Astrocyte (in vitro differentiated cells and primary cell): ENCODE measurements at regions not wholly inside any gene's neighbourhood (a gene's known extent, or its start where the extent isn't known, plus 50 kb on each side); places are given as distances from the start of the nearest gene placed in this dataset.
A peak's percentile ranks its signal among the peaks of the same experiment; 100 is the strongest.
"Not testable (repeated sequence)": the region's sequence is repeated elsewhere in the genome, so short reads cannot be mapped to it uniquely, and the experiment has no call there.

ENCODE experiments used
- DNase-seq: peaks from one replicate; pipeline ENCODE4 v3.0.0-alpha.2; 2010; ENCODE audit warnings: low read depth
- FAIRE-seq: peaks from 2 replicates; lab custom pipeline; 2011; peaks lifted over from hg19 to GRCh38; lab: Jason Lieb, UNC
- H2AFZ ChIP-seq: 2 replicates; pipeline ENCODE4 v1.6.0; 2012; ENCODE audit warnings: low read depth, low read length, inconsistent platforms
- H3K27ac ChIP-seq: 2 replicates; pipeline ENCODE4 v1.5.1; 2011; ENCODE audit warnings: low read depth, low read length, inconsistent platforms
- H3K27me3 ChIP-seq: 2 replicates; pipeline ENCODE4 v1.6.0; 2011; ENCODE audit warnings: low read length, inconsistent platforms; ENCODE audit not compliant: insufficient read depth
- H3K36me3 ChIP-seq: 2 replicates; pipeline ENCODE4 v1.5.1; 2011; ENCODE audit warnings: low read length, inconsistent platforms; ENCODE audit not compliant: insufficient read depth
- H3K4me1 ChIP-seq: 2 replicates; pipeline ENCODE4 v1.5.1; 2011; ENCODE audit warnings: low read length, inconsistent platforms; ENCODE audit not compliant: insufficient read depth
- H3K4me2 ChIP-seq: 2 replicates; pipeline ENCODE4 v1.6.0; 2012; ENCODE audit warnings: low read length, inconsistent platforms
- H3K4me3 ChIP-seq: 2 replicates; pipeline ENCODE4 v1.5.1; 2011; ENCODE audit warnings: low read depth, mild to moderate bottlenecking, low read length, inconsistent platforms; ENCODE audit not compliant: insufficient read depth
- H3K79me2 ChIP-seq: 2 replicates; pipeline ENCODE4 v1.6.0; 2012; ENCODE audit warnings: mild to moderate bottlenecking, low read length, inconsistent platforms; ENCODE audit not compliant: insufficient read depth
- H3K9ac ChIP-seq: 2 replicates; pipeline ENCODE4 v1.6.0; 2012; ENCODE audit warnings: mild to moderate bottlenecking, low read length, inconsistent platforms
- H3K9me3 ChIP-seq: 2 replicates; pipeline ENCODE4 v1.5.1; 2012; ENCODE audit warnings: low read depth, mild to moderate bottlenecking, low read length, inconsistent platforms; ENCODE audit not compliant: insufficient read depth
- H4K20me1 ChIP-seq: 2 replicates; pipeline ENCODE4 v1.6.0; 2012; ENCODE audit warnings: low read length, inconsistent platforms; ENCODE audit not compliant: insufficient read depth
- H3K27ac Mint-ChIP-seq: one replicate; pipeline ENCODE4 v1.8.0; 2021; ENCODE audit warnings: mild to moderate bottlenecking, mixed read lengths; ENCODE audit not compliant: unreplicated experiment
- H3K27me3 Mint-ChIP-seq: one replicate; pipeline ENCODE4 v1.8.0; 2021; ENCODE audit warnings: low read depth, mixed read lengths; ENCODE audit not compliant: unreplicated experiment
- H3K36me3 Mint-ChIP-seq: one replicate; pipeline ENCODE4 v1.8.0; 2021; ENCODE audit warnings: low read depth, mixed read lengths; ENCODE audit not compliant: unreplicated experiment
- H3K4me1 Mint-ChIP-seq: one replicate; pipeline ENCODE4 v1.8.0; 2021; ENCODE audit warnings: low read depth, mixed read lengths; ENCODE audit not compliant: unreplicated experiment
- H3K4me3 Mint-ChIP-seq: one replicate; pipeline ENCODE4 v1.8.0; 2021; ENCODE audit warnings: mild to moderate bottlenecking, moderate library complexity, mixed read lengths; ENCODE audit not compliant: unreplicated experiment
- H3K9me3 Mint-ChIP-seq: one replicate; pipeline ENCODE4 v1.8.0; 2021; ENCODE audit warnings: mild to moderate bottlenecking, mixed read lengths; ENCODE audit not compliant: unreplicated experiment
- CTCF ChIP-seq: IDR thresholded peaks from 2 replicates; pipeline ENCODE4 v1.5.1; 2011; ENCODE audit warnings: low read depth, mild to moderate bottlenecking, inconsistent platforms, low read length, moderate library complexity; ENCODE audit not compliant: insufficient read depth
- EZH2 ChIP-seq: IDR thresholded peaks from 2 replicates; pipeline ENCODE4 v1.6.1; 2012; ENCODE audit warnings: mild to moderate bottlenecking, low read length, inconsistent platforms; ENCODE audit not compliant: insufficient read depth

- FAIRE-seq (no peak), DNase-seq (no peak)
- Histone ChIP-seq H3K36me3 (no peaks in the 10 kb centered on the region), H3K9me3 (no peaks in the 10 kb centered on the region), H3K27ac (no peak overlapping the region), H3K79me2 (no peaks in the 10 kb centered on the region), H2AFZ (no peak overlapping the region), H4K20me1 (no peaks in the 10 kb centered on the region), H3K4me1 (no peaks in the 10 kb centered on the region), H3K27me3 (no peaks in the 10 kb centered on the region), H3K4me3 (no peak overlapping the region), H3K4me2 (no peak overlapping the region), H3K9ac (no peak overlapping the region)
- Mint-ChIP-seq H3K4me1 (peaks cover 4% of the 10 kb centered on the region), H3K27ac (no peak overlapping the region), H3K27me3 (peaks cover 7% of the 10 kb centered on the region), H3K36me3 (peaks cover 3% of the 10 kb centered on the region), H3K9me3 (peaks cover 9% of the 10 kb centered on the region), H3K4me3 (no peak overlapping the region)
- TF ChIP-seq CTCF = no peak
- no peak for TF ChIP-seq EZH2
Observed at GRCh38 chr9:1184146-1184545, 134.0 kb downstream of the DMRT2 start.

- H2AFZ ChIP-seq, H3K4me3 Mint-ChIP-seq, H3K79me2 ChIP-seq, H3K4me3 ChIP-seq, H3K36me3 ChIP-seq, H4K20me1 ChIP-seq, H3K27me3 ChIP-seq, H3K27me3 Mint-ChIP-seq, H3K9ac ChIP-seq, H3K9me3 ChIP-seq, H3K36me3 Mint-ChIP-seq, DNase-seq, H3K4me2 ChIP-seq, H3K4me1 Mint-ChIP-seq, H3K27ac Mint-ChIP-seq, FAIRE-seq, H3K27ac ChIP-seq, H3K4me1 ChIP-seq: not testable (repeated sequence)
- H3K9me3 Mint-ChIP-seq = peaks cover 12% of the 10 kb centered on the region
Observed at GRCh38 chr9:1187137-1187536, 137.0 kb downstream of the DMRT2 start.

GRCh38 chr9:1195636-1196035 is 145.5 kb downstream of the DMRT2 start:
- not testable (repeated sequence) for H3K36me3 Mint-ChIP-seq, H3K4me3 Mint-ChIP-seq, H3K9me3 ChIP-seq, H3K27me3 Mint-ChIP-seq, H3K79me2 ChIP-seq, H3K4me1 Mint-ChIP-seq, H3K27ac Mint-ChIP-seq, H3K4me2 ChIP-seq, H3K27ac ChIP-seq, H3K9ac ChIP-seq, H2AFZ ChIP-seq, H3K27me3 ChIP-seq, H3K4me3 ChIP-seq, FAIRE-seq, H3K36me3 ChIP-seq, H3K4me1 ChIP-seq, H4K20me1 ChIP-seq, DNase-seq
- H3K9me3 Mint-ChIP-seq = peaks cover 15% of the 10 kb centered on the region

GRCh38 chr9:1198085-1198484 is 147.9 kb downstream of the DMRT2 start:
- Mint-ChIP-seq H3K4me1 (peaks cover 7% of the 10 kb centered on the region), H3K27ac (peak overlapping the region; percentile 80), H3K9me3 (peaks cover 7% of the 10 kb centered on the region), H3K36me3 (no peaks in the 10 kb centered on the region), H3K27me3 (peaks cover 9% of the 10 kb centered on the region), H3K4me3 (no peak overlapping the region)
- H3K27ac ChIP-seq = no peak overlapping the region
- no peaks in the 10 kb centered on the region for H3K79me2 ChIP-seq
- no peaks in the 10 kb centered on the region for H4K20me1 ChIP-seq
- no peak overlapping the region for H3K9ac ChIP-seq
- no peaks in the 10 kb centered on the region for H3K27me3 ChIP-seq
- FAIRE-seq (no peak), DNase-seq (no peak)
- H3K4me1 ChIP-seq = no peaks in the 10 kb centered on the region
- no peak overlapping the region for H2AFZ ChIP-seq
- no peaks in the 10 kb centered on the region for H3K36me3 ChIP-seq
- no peak for TF ChIP-seq EZH2
- no peak for TF ChIP-seq CTCF
- no peak overlapping the region for H3K4me3 ChIP-seq
- peaks cover 5% of the 10 kb centered on the region for H3K9me3 ChIP-seq
- no peak overlapping the region for H3K4me2 ChIP-seq
